IMR-90 (cell line): ENCODE measurements at regions not wholly inside any gene's neighbourhood (a gene's known extent, or its start where the extent isn't known, plus 50 kb on each side); places are given as distances from the start of the nearest gene placed in this dataset.

Source experiments
- ATAC-seq: fragments of 200-7000 bp; cut with Tn5 transposase; 2 replicates; pipeline ENCODE4 v1.9.1; 2020; ENCODE audit warnings: low read depth, mild to moderate bottlenecking, moderate library complexity
- BruUV-seq: library from RNA; stranded (reverse); fragments of 400-500 nt; replicated peaks from 2 replicates; lab custom pipeline; 2021; lab: Mats Ljungman, UMichigan
- CTCF ChIA-PET: fragments of 300-600 bp; formaldehyde crosslinking; extraction: SDS; loops from one replicate; lab custom pipeline; 2021; ENCODE audit warnings: antibody characterized with exemption; lab: Yijun Ruan, JAX
- POLR2A ChIA-PET: fragments of 300-600 bp; sonication (Branson Sonifier 250); formaldehyde crosslinking; loops from one replicate; lab custom pipeline; 2022; ENCODE audit warnings: antibody characterized with exemption; ENCODE audit not compliant: unreplicated experiment; lab: Charles Lee
- DNase-seq: peaks from one replicate; pipeline ENCODE4 v3.0.0; 2013
- H2AFZ ChIP-seq: replicated peaks from 2 replicates; pipeline ENCODE3; 2013; ENCODE audit warnings: low read length, mild to moderate bottlenecking; ENCODE audit not compliant: poor library complexity
- H2AK5ac ChIP-seq: 2 replicates; pipeline ENCODE4 v1.6.1; 2013; ENCODE audit warnings: low read depth, low read length, inconsistent platforms
- H2AK9ac ChIP-seq: replicated peaks from 2 replicates; pipeline ENCODE3; 2013; ENCODE audit warnings: mild to moderate bottlenecking, low read depth, low read length, moderate library complexity; ENCODE audit not compliant: poor library complexity
- H2BK120ac ChIP-seq: 2 replicates; pipeline ENCODE4 v1.6.1; 2013; ENCODE audit warnings: low read depth, low read length, inconsistent platforms
- H2BK15ac ChIP-seq: 3 replicates; pipeline ENCODE4 v1.6.1; 2013; ENCODE audit warnings: low read depth, low read length, inconsistent platforms
- H2BK20ac ChIP-seq: 2 replicates; pipeline ENCODE4 v1.6.1; 2013; ENCODE audit warnings: low read depth, mild to moderate bottlenecking, inconsistent platforms, low read length, moderate library complexity
- H2BK5ac ChIP-seq: 2 replicates; pipeline ENCODE4 v1.6.1; 2013; ENCODE audit warnings: mild to moderate bottlenecking, low read depth, low read length, inconsistent platforms; ENCODE audit not compliant: poor library complexity, severe bottlenecking
- H3K14ac ChIP-seq: replicated peaks from 2 replicates; pipeline ENCODE4 v1.6.1; 2013; ENCODE audit warnings: low read depth, low read length, inconsistent platforms
- H3K18ac ChIP-seq: 2 replicates; pipeline ENCODE4 v1.6.1; 2013; ENCODE audit warnings: low read depth, low read length, control low read depth
- H3K23ac ChIP-seq: 2 replicates; pipeline ENCODE4 v1.6.1; 2013; ENCODE audit warnings: low read depth, low read length, inconsistent platforms
- H3K27ac ChIP-seq: 2 replicates; pipeline ENCODE4 v1.5.1; 2013; ENCODE audit warnings: mild to moderate bottlenecking, control low read depth, low read length; ENCODE audit not compliant: insufficient read depth
- H3K27me3 ChIP-seq: 2 replicates; pipeline ENCODE4 v1.6.1; 2013; ENCODE audit warnings: low read length; ENCODE audit not compliant: control insufficient read depth, insufficient read depth
- H3K36me3 ChIP-seq: 2 replicates; pipeline ENCODE4 v1.6.1; 2013; ENCODE audit warnings: low read length, mixed read lengths; ENCODE audit not compliant: control insufficient read depth, insufficient read depth
- H3K4ac ChIP-seq: 2 replicates; pipeline ENCODE4 v1.6.1; 2013; ENCODE audit warnings: low read depth, low read length, inconsistent platforms
- H3K4me1 ChIP-seq: 2 replicates; pipeline ENCODE4 v1.6.1; 2013; ENCODE audit warnings: low read length, mixed read lengths; ENCODE audit not compliant: control insufficient read depth, insufficient read depth
- H3K4me2 ChIP-seq: 2 replicates; pipeline ENCODE4 v1.6.1; 2013; ENCODE audit warnings: low read depth, mild to moderate bottlenecking, control low read depth, low read length, moderate library complexity
- H3K4me3 ChIP-seq: 2 replicates; pipeline ENCODE4 v1.5.1; 2013; ENCODE audit warnings: low read depth, mild to moderate bottlenecking, control low read depth, low read length, moderate library complexity; ENCODE audit not compliant: insufficient read depth
- H3K56ac ChIP-seq: 2 replicates; pipeline ENCODE4 v1.6.1; 2013; ENCODE audit warnings: low read length, inconsistent platforms; ENCODE audit not compliant: insufficient read depth; ENCODE audit errors: extremely low read depth
- H3K79me1 ChIP-seq, 2 experiments: 2 replicates each; pipeline ENCODE4 v1.6.1; 2013; ENCODE audit warnings: low read length in 2 of 2, inconsistent platforms in 1 of 2, low read depth in 1 of 2
- H3K9ac ChIP-seq: 2 replicates; pipeline ENCODE4 v1.6.1; 2013; ENCODE audit warnings: low read depth, low read length, control low read depth
- H3K9me1 ChIP-seq: 2 replicates; pipeline ENCODE4 v1.6.1; 2013; ENCODE audit warnings: low read length, inconsistent platforms; ENCODE audit not compliant: insufficient read depth
- H3K9me3 ChIP-seq: 2 replicates; pipeline ENCODE4 v1.6.1; 2013; ENCODE audit warnings: low read length; ENCODE audit not compliant: control insufficient read depth, insufficient read depth
- H4K20me1 ChIP-seq: 2 replicates; pipeline ENCODE4 v1.6.1; 2013; ENCODE audit warnings: low read length, inconsistent platforms; ENCODE audit not compliant: insufficient read depth
- H4K5ac ChIP-seq: 2 replicates; pipeline ENCODE4 v1.6.1; 2013; ENCODE audit warnings: mild to moderate bottlenecking, low read depth, low read length, control low read depth
- H4K8ac ChIP-seq, 2 experiments: 2 replicates each; pipeline ENCODE4 v1.6.1; 2013; ENCODE audit warnings: low read depth in 2 of 2, low read length in 2 of 2, control low read depth in 1 of 2, inconsistent platforms in 1 of 2
- H4K91ac ChIP-seq: 2 replicates; pipeline ENCODE4 v1.6.1; 2013; ENCODE audit warnings: low read depth, low read length, inconsistent platforms; ENCODE audit not compliant: insufficient read depth
- BHLHE40 ChIP-seq: fragments of 150-350 bp; IDR thresholded peaks from 2 replicates; pipeline ENCODE4 v1.6.1; 2016; ENCODE audit warnings: mild to moderate bottlenecking, low read depth, low read length
- ELK1 ChIP-seq: fragments of 150-350 bp; IDR thresholded peaks from 2 replicates; pipeline ENCODE4 v1.6.1; 2016; ENCODE audit warnings: low read depth, mild to moderate bottlenecking, low read length, moderate library complexity, borderline replicate concordance
- FOS ChIP-seq: fragments of 150-350 bp; IDR thresholded peaks from 2 replicates; pipeline ENCODE4 v1.6.1; 2016; ENCODE audit warnings: low read depth, low read length
- RCOR1 ChIP-seq: IDR thresholded peaks from 2 replicates; pipeline ENCODE4 v1.6.1; 2012; ENCODE audit warnings: mild to moderate bottlenecking, low read length, improper control_type of control experiment; ENCODE audit not compliant: insufficient replicate concordance
- WGBS, 2 experiments: methylation state at CpG; one replicate each; pipeline versions ENCODE4 v1.1.5 to v1.1.7; 2013; ENCODE audit warnings: missing lambda C conversion rate in 2 of 2; ENCODE audit not compliant: insufficient read length in 1 of 2; ENCODE audit errors: extremely low coverage in 2 of 2; 5-methylcytosine and 5-hydroxymethylcytosine counted together
- dilution Hi-C: fragments of 300-500 bp; cut with HindIII; formaldehyde crosslinking; loops from one replicate; pipeline ENCODE4 v1.14.3; 2018; ENCODE audit warnings: low sequenced_read_pairs; ENCODE audit not compliant: unreplicated experiment
- in situ Hi-C: fragments of 300-500 bp; cut with MboI; formaldehyde crosslinking; loops from 3 replicates; pipeline ENCODE4 v1.14.3; 2019; ENCODE audit warnings: low sequenced_read_pairs, inconsistent platforms, mixed read lengths
- intact Hi-C: fragments of 100-400 bp; cut with micrococcal nuclease; formaldehyde crosslinking; loops from 2 replicates; pipeline ENCODE4 v1.10.0; 2022

- TF ChIP-seq ELK1 (no peak), RCOR1 (no peak), BHLHE40 (no peak), FOS (no peak)
- ChIA-PET POLR2A (no interaction called here), CTCF (no interaction called here)
- peaks cover 5% of the 10 kb centered on the region; the same call in 1 of the 2 replicates for H3K27me3 ChIP-seq
- dilution Hi-C loops = no loop called here
- in situ Hi-C loops = no loop called here
- no peak overlapping the region for H2AFZ ChIP-seq
- ATAC-seq = no peak
- no peak overlapping the region for H2BK15ac ChIP-seq
- H3K4ac ChIP-seq = no peak overlapping the region
- H2BK120ac ChIP-seq = no peak overlapping the region
- H2AK9ac ChIP-seq = no peak overlapping the region
- no TSS peak for BruUV-seq
- H4K8ac ChIP-seq = no peak overlapping the region
- H3K9me1 ChIP-seq = no peaks in the 10 kb centered on the region
- H3K4me3 ChIP-seq = no peak overlapping the region
- no peak overlapping the region for H3K23ac ChIP-seq
- H3K27ac ChIP-seq = no peak overlapping the region
- no peak overlapping the region for H3K9ac ChIP-seq
- no peak overlapping the region for H3K14ac ChIP-seq
- no peak overlapping the region for H3K4me2 ChIP-seq
- H3K4me1 ChIP-seq = no peaks in the 10 kb centered on the region
- H3K56ac ChIP-seq = no peak overlapping the region
- no peaks in the 10 kb centered on the region for H4K20me1 ChIP-seq
- H4K5ac ChIP-seq = no peak overlapping the region
- intact Hi-C loops = no loop called here
- H4K91ac ChIP-seq = no peak overlapping the region
- WGBS, 2 experiments = no CpG with 5 or more reads among the region's 2 CpGs
- no peaks in the 10 kb centered on the region for H3K9me3 ChIP-seq
- H2AK5ac ChIP-seq = no peak overlapping the region
- DNase-seq = no peak
- H3K36me3 ChIP-seq = no peaks in the 10 kb centered on the region
- H2BK5ac ChIP-seq = no peak overlapping the region
- no peak overlapping the region for H3K18ac ChIP-seq
- no peaks in the 10 kb centered on the region for H3K79me1 ChIP-seq
- no peak overlapping the region for H2BK20ac ChIP-seq
Measured at GRCh38 chr6:16003197-16003491, 125.7 kb upstream of the MYLIP start.
